HEK293 (cell line): ENCODE measurements at regions not wholly inside any gene's neighbourhood (a gene's known extent, or its start where the extent isn't known, plus 50 kb on each side); places are given as distances from the start of the nearest gene placed in this dataset.

Source experiments
- CTCF ChIP-seq: fragments of 450-650 bp; formaldehyde crosslinking; IDR thresholded peaks from 2 replicates; pipeline ENCODE4 v1.5.1; 2016; ENCODE audit warnings: missing biosample characterization, missing genetic modification characterization
- HOXA7 ChIP-seq: sonication (generic); formaldehyde crosslinking; IDR thresholded peaks from 2 replicates; pipeline ENCODE4 v1.8.1; 2022; ENCODE audit warnings: missing genetic modification reagents, borderline replicate concordance
- ZNF121 ChIP-seq: fragments of 450-650 bp; formaldehyde crosslinking; IDR thresholded peaks from 2 replicates; pipeline ENCODE4 v1.5.1; 2016; ENCODE audit warnings: missing biosample characterization, missing genetic modification characterization
- ZNF175 ChIP-seq: fragments of 450-650 bp; formaldehyde crosslinking; IDR thresholded peaks from 2 replicates; pipeline ENCODE4 v1.5.1; 2016; ENCODE audit warnings: missing biosample characterization, missing genetic modification characterization
- ZNF366 ChIP-seq: fragments of 450-650 bp; formaldehyde crosslinking; conservative IDR thresholded peaks from 2 replicates; pipeline ENCODE4 v1.5.1; 2016; ENCODE audit warnings: missing biosample characterization, missing genetic modification characterization
- ZNF426 ChIP-seq: fragments of 450-650 bp; formaldehyde crosslinking; IDR thresholded peaks from 2 replicates; pipeline ENCODE4 v1.5.1; 2017; ENCODE audit warnings: missing biosample characterization, missing genetic modification characterization, mild to moderate bottlenecking, inconsistent platforms, moderate library complexity
- ZNF48 ChIP-seq: fragments of 450-650 bp; formaldehyde crosslinking; IDR thresholded peaks from 2 replicates; pipeline ENCODE4 v1.5.1; 2016; ENCODE audit warnings: missing biosample characterization, missing genetic modification characterization
- ZNF621 ChIP-seq: fragments of 450-650 bp; formaldehyde crosslinking; IDR thresholded peaks from 2 replicates; pipeline ENCODE4 v1.5.1; 2017; ENCODE audit warnings: missing biosample characterization, missing genetic modification characterization

- TF ChIP-seq ZNF121 (tag by site-specific recombination) (no peak), ZNF366 (no peak), ZNF621 (no peak), CTCF (tag by site-specific recombination) (no peak), ZNF175 (tag by site-specific recombination) (no peak), ZNF48 (tag by site-specific recombination) (no peak), HOXA7 (CRISPR knock-in tag) (no peak), ZNF426 (tag by site-specific recombination) (no peak)
These were observed 118.3 kb downstream of the TMEM18 start for GRCh38 chr2:558879-559278.
